CD4-positive, alpha-beta memory T cell (primary cell): ENCODE measurements at regions not wholly inside any gene's neighbourhood (a gene's known extent, or its start where the extent isn't known, plus 50 kb on each side); places are given as distances from the start of the nearest gene placed in this dataset.

Experiments used
- CTCF ChIA-PET: fragments of 350-600 bp; sonication (Branson Sonifier 250); formaldehyde crosslinking; loops from one replicate; lab custom pipeline; 2021; ENCODE audit warnings: inconsistent platforms; ENCODE audit not compliant: partially characterized antibody; lab: Charles Lee
- POLR2A ChIA-PET: fragments of 350-600 bp; sonication (Branson Sonifier 250); formaldehyde crosslinking; loops from one replicate; lab custom pipeline; 2021; ENCODE audit not compliant: partially characterized antibody; lab: Charles Lee
- DNase-seq, 5 donors: peaks; one replicate each; pipeline versions ENCODE4 v3.0.0 to v3.0.0-alpha.2; 2020 to 2022; ENCODE audit warnings: mixed read lengths in 1 of 5
- H3K27ac ChIP-seq: one replicate; pipeline ENCODE4 v1.7.0; 2013; ENCODE audit warnings: low read depth, low read length
- H3K27me3 ChIP-seq: 2 replicates; pipeline ENCODE4 v1.7.0; 2013; ENCODE audit warnings: mild to moderate bottlenecking, low read length, moderate library complexity; ENCODE audit not compliant: insufficient read depth
- H3K36me3 ChIP-seq: 2 replicates; pipeline ENCODE4 v1.7.0; 2013; ENCODE audit warnings: mild to moderate bottlenecking, low read length, moderate library complexity; ENCODE audit not compliant: insufficient read depth
- H3K4me1 ChIP-seq: 2 replicates; pipeline ENCODE4 v1.7.0; 2013; ENCODE audit warnings: mild to moderate bottlenecking, low read length, moderate library complexity; ENCODE audit not compliant: insufficient read depth
- H3K4me3 ChIP-seq, 2 donors: one replicate each; pipeline ENCODE4 v1.7.0; 2013; ENCODE audit warnings: low read length in 2 of 2, mild to moderate bottlenecking in 1 of 2
- H3K9me3 ChIP-seq, 2 donors: one replicate each; pipeline ENCODE4 v1.7.0; 2013; ENCODE audit warnings: low read length in 2 of 2, control low read depth in 1 of 2; ENCODE audit not compliant: control insufficient read depth in 1 of 2
- H3K27ac Mint-ChIP-seq, 7 donors: one replicate each; pipeline ENCODE4 v1.8.0; 2020 to 2021; ENCODE audit warnings: mixed read lengths in 7 of 7, mild to moderate bottlenecking in 6 of 7, inconsistent platforms in 3 of 7, moderate library complexity in 3 of 7
- H3K27me3 Mint-ChIP-seq, 2 donors: one replicate each; pipeline ENCODE4 v1.8.0; 2020 to 2021; ENCODE audit warnings: mixed read lengths in 2 of 2
- H3K36me3 Mint-ChIP-seq, 2 donors: one replicate each; pipeline ENCODE4 v1.8.0; 2020 to 2021; ENCODE audit warnings: mixed read lengths in 2 of 2, inconsistent platforms in 1 of 2, mild to moderate bottlenecking in 1 of 2
- H3K4me1 Mint-ChIP-seq, 4 donors: one replicate each; pipeline ENCODE4 v1.8.0; 2020 to 2021; ENCODE audit warnings: mixed read lengths in 4 of 4, mild to moderate bottlenecking in 1 of 4
- H3K4me3 Mint-ChIP-seq, 8 donors: one replicate each; pipeline ENCODE4 v1.8.0; 2020 to 2021; ENCODE audit warnings: mixed read lengths in 8 of 8, mild to moderate bottlenecking in 7 of 8, moderate library complexity in 6 of 8, inconsistent platforms in 3 of 8
- H3K9me3 Mint-ChIP-seq, 8 donors: one replicate each; pipeline ENCODE4 v1.8.0; 2020 to 2021; ENCODE audit warnings: mixed read lengths in 8 of 8, mild to moderate bottlenecking in 5 of 8, inconsistent platforms in 3 of 8, moderate library complexity in 1 of 8
- intact Hi-C: fragments of 100-400 bp; cut with micrococcal nuclease; formaldehyde crosslinking; loops from one replicate; pipeline ENCODE4 v1.15.1; 2023

DNA sequence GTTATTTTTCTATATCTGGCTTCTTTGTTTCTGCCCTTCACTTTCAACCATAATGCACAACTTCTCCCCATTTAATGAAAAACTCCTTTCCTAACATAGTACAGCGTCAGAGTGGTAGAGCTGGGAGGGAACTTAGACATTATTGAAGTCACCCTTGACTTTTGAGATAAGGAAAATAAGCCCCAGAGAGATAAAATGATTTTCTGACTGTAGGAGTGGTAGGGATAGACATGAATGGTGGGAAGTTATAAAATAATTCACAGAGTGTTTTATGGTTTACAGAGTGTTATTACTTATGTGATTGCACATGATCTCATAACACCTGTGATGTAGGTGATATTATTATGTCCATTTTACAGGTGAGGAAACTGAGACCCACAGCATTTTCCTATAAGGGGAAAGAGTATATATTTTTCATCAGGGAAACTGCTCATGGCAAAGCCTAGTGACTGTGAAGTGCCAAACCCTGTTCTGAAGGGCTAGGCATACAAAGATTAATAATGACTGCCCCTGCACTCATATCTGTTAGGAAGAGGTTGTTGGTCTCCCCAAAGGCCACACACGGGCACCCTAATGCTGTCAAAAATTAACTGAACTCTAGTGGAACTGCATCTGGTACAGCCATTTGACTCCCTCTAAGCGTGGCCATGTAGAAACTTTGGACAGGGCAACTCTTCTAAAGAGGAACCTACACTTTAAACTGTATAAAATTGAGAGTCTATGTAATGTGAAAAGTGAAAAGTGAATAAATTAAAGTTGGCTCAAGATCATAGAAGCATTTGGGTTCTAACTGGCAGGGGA lies 61.1 kb upstream of the PICALM start:
- Histone ChIP-seq H3K36me3 (no peaks in the 10 kb centered on the region), H3K4me3 (no peak overlapping the region), H3K27me3 (no peaks in the 10 kb centered on the region), H3K4me1 (no peaks in the 10 kb centered on the region), H3K27ac (no peak overlapping the region), H3K9me3 (no peaks in the 10 kb centered on the region)
- ChIA-PET CTCF (no interaction called here), POLR2A (no interaction called here)
- Mint-ChIP-seq H3K9me3 (no peaks in the 10 kb centered on the region), H3K4me1 (peaks cover 0 to 1% (median 0%) of the 10 kb centered on the region in 4 donors), H3K27me3 (no peaks in the 10 kb centered on the region), H3K27ac (no peak overlapping the region), H3K36me3 (no peaks in the 10 kb centered on the region), H3K4me3 (no peak overlapping the region)
- intact Hi-C loops: no loop called here
- no peak for DNase-seq

DNA sequence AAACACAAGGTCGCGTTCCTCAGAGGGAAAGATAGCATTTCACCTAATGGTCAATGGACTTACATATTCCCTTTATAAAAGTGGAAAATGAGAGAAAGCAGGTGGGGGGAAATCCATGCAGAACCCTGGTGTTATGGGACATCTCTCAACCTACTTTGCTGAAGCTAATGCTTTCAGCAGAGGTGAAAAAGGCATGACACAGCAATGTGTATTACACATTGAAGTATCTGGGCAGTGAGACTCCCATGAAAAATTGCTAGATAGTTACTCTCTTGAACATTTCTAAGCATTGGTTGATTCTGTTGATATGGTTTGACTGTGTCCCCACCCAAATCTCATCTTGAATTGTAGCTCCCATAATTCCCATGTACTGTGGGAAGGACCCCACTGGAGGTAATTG lies 60.0 kb upstream of the PICALM start:
- Histone ChIP-seq H3K9me3 (no peaks in the 10 kb centered on the region), H3K4me1 (no peaks in the 10 kb centered on the region), H3K27me3 (no peaks in the 10 kb centered on the region), H3K4me3 (no peak overlapping the region), H3K27ac (no peak overlapping the region), H3K36me3 (no peaks in the 10 kb centered on the region)
- intact Hi-C loops: no loop called here
- Mint-ChIP-seq H3K27me3 (no peaks in the 10 kb centered on the region), H3K9me3 (no peaks in the 10 kb centered on the region), H3K27ac (no peak overlapping the region), H3K4me3 (no peak overlapping the region), H3K4me1 (peaks cover 0 to 2% (median under 1%) of the 10 kb centered on the region in 4 donors), H3K36me3 (no peaks in the 10 kb centered on the region)
- CTCF ChIA-PET: no interaction called here
- POLR2A ChIA-PET: no interaction called here
- DNase-seq: no peak

DNA sequence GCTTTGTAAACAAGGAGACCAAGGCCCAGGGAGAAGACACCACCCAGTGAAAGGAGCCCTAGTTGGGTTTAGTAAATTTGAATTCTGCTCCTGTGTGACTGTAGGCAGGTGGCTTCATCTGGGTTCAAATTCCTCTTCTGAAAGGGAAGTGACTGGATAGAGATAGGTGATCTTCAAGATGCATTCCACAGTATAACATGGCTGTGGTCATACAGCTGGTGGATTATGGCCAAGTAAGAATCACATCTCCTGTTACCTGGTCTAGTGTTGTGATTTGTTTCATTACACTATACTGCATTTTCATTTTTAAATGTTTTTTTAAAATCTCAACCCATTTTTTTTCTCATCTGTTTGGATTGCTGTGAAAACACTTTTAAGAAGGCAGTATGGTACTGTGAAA lies 58.0 kb upstream of the PICALM start:
- Mint-ChIP-seq H3K4me3 (no peak overlapping the region), H3K9me3 (no peaks in the 10 kb centered on the region), H3K27ac (no peak overlapping the region), H3K27me3 (peaks cover 0 to 2% of the 10 kb centered on the region in 2 donors), H3K36me3 (no peaks in the 10 kb centered on the region), H3K4me1 (peaks cover 0 to 2% (median under 1%) of the 10 kb centered on the region in 4 donors)
- no peaks in the 10 kb centered on the region for H3K36me3 ChIP-seq
- intact Hi-C loops: no loop called here
- no peaks in the 10 kb centered on the region for H3K4me1 ChIP-seq
- H3K9me3 ChIP-seq: no peaks in the 10 kb centered on the region
- H3K4me3 ChIP-seq: no peak overlapping the region
- H3K27ac ChIP-seq: no peak overlapping the region
- no peaks in the 10 kb centered on the region for H3K27me3 ChIP-seq
- ChIA-PET CTCF (no interaction called here), POLR2A (no interaction called here)
- no peak for DNase-seq

DNA sequence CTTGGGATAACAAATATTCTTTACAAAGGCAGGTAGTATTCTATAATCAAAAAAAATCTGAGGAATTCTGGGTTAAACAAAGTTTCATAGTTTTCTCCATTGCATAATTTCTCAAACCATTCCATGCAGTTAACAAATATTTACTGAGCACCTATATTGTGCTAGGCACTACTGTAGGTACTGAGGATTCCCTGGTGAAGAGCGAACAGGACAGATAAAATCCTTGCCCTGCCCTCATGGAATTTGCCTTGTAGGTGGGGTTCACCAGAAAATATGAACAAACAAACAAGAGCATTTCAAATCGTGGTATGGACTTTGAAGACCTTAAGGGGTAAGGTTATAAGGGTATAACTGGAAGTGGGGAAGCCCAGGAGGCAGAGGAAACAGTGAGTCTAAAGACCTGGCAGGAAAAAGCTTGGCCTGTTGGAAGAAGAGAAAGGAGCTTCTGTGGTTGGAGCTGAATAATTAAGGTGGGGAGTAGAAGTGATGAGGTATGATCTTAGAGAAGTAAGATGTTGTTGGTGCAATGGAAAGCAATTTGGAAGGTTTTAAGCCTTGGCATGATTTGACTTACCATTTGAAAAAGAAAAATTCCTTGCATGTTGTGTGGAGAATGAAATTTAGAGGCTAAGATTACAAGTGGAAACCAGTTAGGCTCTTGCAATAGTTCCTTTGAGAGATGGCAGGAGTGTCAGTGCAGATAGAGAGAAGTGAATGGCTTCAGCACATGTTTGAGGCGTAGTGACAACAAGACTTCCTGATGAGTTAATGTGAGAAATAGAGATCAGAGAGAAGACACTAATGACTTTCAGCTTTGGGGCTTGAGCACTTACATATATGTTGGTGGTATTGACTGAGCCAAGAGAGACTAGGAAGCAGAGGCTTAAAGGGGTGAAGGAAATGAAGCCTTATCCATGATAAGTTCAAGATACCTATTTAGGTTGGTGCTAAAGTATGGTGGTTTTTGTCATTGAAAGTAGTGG lies 55.7 kb upstream of the PICALM start:
- Mint-ChIP-seq H3K4me3 (no peak overlapping the region), H3K4me1 (peaks cover 0 to 2% (median under 1%) of the 10 kb centered on the region in 4 donors), H3K36me3 (no peaks in the 10 kb centered on the region), H3K9me3 (no peaks in the 10 kb centered on the region), H3K27me3 (peaks cover 0 to 2% of the 10 kb centered on the region in 2 donors), H3K27ac (no peak overlapping the region)
- DNase-seq: no peak
- intact Hi-C loops: no loop called here
- no peak overlapping the region for H3K27ac ChIP-seq
- H3K9me3 ChIP-seq: no peaks in the 10 kb centered on the region
- ChIA-PET POLR2A (no interaction called here), CTCF (no interaction called here)
- no peaks in the 10 kb centered on the region for H3K4me1 ChIP-seq
- no peak overlapping the region for H3K4me3 ChIP-seq
- no peaks in the 10 kb centered on the region for H3K27me3 ChIP-seq
- no peaks in the 10 kb centered on the region for H3K36me3 ChIP-seq

GRCh38 chr11:86122773-86123172 lies 53.9 kb upstream of the PICALM start:
- H3K36me3 ChIP-seq: no peaks in the 10 kb centered on the region
- ChIA-PET CTCF (no interaction called here), POLR2A (no interaction called here)
- H3K36me3 Mint-ChIP-seq: no peaks in the 10 kb centered on the region
- DNase-seq: no peak
- peaks cover 2% of the 10 kb centered on the region for H3K4me1 ChIP-seq
- no peaks in the 10 kb centered on the region for H3K27me3 ChIP-seq
- intact Hi-C loops: no loop called here
- no peak overlapping the region for H3K4me3 Mint-ChIP-seq
- H3K4me1 Mint-ChIP-seq: peaks cover 0 to 4% (median 2%) of the 10 kb centered on the region in 4 donors
- no peaks in the 10 kb centered on the region for H3K9me3 ChIP-seq
- no peaks in the 10 kb centered on the region for H3K9me3 Mint-ChIP-seq
- no peak overlapping the region for H3K4me3 ChIP-seq
- no peak overlapping the region for H3K27ac ChIP-seq
- peaks cover 0 to 2% of the 10 kb centered on the region in 2 donors for H3K27me3 Mint-ChIP-seq
- peak overlapping the region in 1 of 7 donors; percentile 42 for H3K27ac Mint-ChIP-seq

DNA sequence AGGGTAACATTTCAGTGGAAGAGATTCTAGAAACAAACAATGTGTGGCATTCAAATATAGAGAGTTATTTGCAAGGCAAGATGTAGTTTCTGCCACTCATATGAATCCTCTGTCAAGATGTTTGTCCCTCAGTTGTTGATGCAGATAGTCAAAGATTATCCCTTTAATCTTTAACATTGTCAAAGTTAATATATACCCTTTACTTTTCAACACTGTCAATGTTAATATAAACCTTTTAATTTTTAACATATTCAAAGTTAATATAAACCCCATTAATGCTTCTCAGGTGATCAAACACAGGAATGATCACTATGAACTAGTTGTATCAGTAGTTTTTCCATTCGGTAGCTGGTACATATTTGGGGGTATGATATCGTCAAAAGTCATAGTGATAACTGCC lies 51.9 kb upstream of the PICALM start:
- Histone ChIP-seq H3K36me3 (no peaks in the 10 kb centered on the region), H3K27me3 (no peaks in the 10 kb centered on the region), H3K4me3 (no peak overlapping the region), H3K9me3 (no peaks in the 10 kb centered on the region), H3K4me1 (peaks cover 21% of the 10 kb centered on the region), H3K27ac (no peak overlapping the region)
- CTCF ChIA-PET: no interaction called here
- H3K4me1 Mint-ChIP-seq: peaks cover 16 to 24% (median 17%) of the 10 kb centered on the region in 4 donors
- no peaks in the 10 kb centered on the region for H3K36me3 Mint-ChIP-seq
- no peak overlapping the region for H3K27ac Mint-ChIP-seq
- intact Hi-C loops: no loop called here
- H3K9me3 Mint-ChIP-seq: no peaks in the 10 kb centered on the region
- no peak overlapping the region for H3K4me3 Mint-ChIP-seq
- H3K27me3 Mint-ChIP-seq: peaks cover 0 to 2% of the 10 kb centered on the region in 2 donors
- DNase-seq: no peak
- POLR2A ChIA-PET: no interaction called here

DNA sequence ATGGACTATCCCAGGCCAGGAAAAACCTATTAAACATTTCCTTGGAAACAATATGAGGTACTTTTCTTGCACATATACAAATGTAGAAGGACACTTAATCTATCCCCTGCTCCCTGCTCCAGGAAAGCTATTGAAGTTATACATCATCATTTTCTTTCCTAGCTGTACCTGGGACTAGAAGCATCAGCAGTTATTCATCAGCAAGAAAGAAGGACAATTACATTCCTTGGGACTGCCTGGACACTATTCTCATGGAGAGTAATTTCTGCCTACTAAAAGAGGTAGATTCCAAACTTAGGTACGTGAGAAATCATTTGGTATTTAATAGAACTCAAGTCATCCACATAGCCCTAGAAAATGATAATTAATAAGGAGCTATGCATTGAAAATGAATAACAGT lies 51.0 kb upstream of the PICALM start:
- ChIA-PET POLR2A (no interaction called here), CTCF (no interaction called here)
- no peaks in the 10 kb centered on the region for H3K36me3 Mint-ChIP-seq
- H3K9me3 ChIP-seq: no peaks in the 10 kb centered on the region
- no peak overlapping the region for H3K27ac ChIP-seq
- no peaks in the 10 kb centered on the region for H3K27me3 ChIP-seq
- no peak for DNase-seq
- intact Hi-C loops: loop anchor here (5.0 kb wide), 1 partner anchor 72 kb away; no protein-coding TSS in a partner anchor
- no peaks in the 10 kb centered on the region for H3K36me3 ChIP-seq
- peaks cover 27% of the 10 kb centered on the region for H3K4me1 ChIP-seq
- no peak overlapping the region for H3K4me3 Mint-ChIP-seq
- H3K9me3 Mint-ChIP-seq: no peaks in the 10 kb centered on the region
- H3K27me3 Mint-ChIP-seq: peaks cover 0 to 2% of the 10 kb centered on the region in 2 donors
- H3K27ac Mint-ChIP-seq: no peak overlapping the region
- H3K4me3 ChIP-seq: no peak overlapping the region
- H3K4me1 Mint-ChIP-seq: peaks cover 19 to 31% (median 21%) of the 10 kb centered on the region in 4 donors
